22Rv1 (cell line): ENCODE measurements at regions not wholly inside any gene's neighbourhood (a gene's known extent, or its start where the extent isn't known, plus 50 kb on each side); places are given as distances from the start of the nearest gene placed in this dataset.

Experiments used
- H3K27ac ChIP-seq: fragments of 450-650 bp; 2 replicates; pipeline ENCODE4 v1.5.1; 2017
- ZFX ChIP-seq: fragments of 450-650 bp; IDR thresholded peaks from 2 replicates; pipeline ENCODE4 v1.6.1; 2017; ENCODE audit warnings: antibody characterized with exemption, borderline replicate concordance
- TF ChIP-seq, protein P1 (sequence below): fragments of 450-650 bp; IDR thresholded peaks from 2 replicates; pipeline ENCODE4 v1.5.1; 2017; ENCODE audit warnings: mild to moderate bottlenecking

DNA sequence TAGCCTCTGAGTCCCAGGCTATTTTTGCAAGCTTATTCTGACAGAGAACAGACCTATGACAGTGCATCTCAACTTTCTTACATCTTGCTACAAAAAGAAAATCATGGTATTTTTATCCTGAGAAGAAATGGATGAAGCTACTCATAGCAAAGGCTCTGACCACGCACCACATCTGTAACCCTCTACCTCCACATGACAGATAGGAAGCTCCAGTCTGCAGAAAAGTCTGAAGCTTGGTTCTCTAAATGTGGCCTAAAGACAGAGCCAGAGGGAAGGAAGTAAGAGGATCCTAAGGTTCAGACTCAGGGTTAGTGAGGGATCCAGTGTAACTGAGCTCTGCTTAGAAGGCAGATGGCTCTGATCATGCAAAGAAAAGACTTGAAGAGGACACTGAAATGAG, 58.4 kb upstream of the ABCB5 start:
- no peak overlapping the region for H3K27ac ChIP-seq
- TF ChIP-seq, protein P1, sequence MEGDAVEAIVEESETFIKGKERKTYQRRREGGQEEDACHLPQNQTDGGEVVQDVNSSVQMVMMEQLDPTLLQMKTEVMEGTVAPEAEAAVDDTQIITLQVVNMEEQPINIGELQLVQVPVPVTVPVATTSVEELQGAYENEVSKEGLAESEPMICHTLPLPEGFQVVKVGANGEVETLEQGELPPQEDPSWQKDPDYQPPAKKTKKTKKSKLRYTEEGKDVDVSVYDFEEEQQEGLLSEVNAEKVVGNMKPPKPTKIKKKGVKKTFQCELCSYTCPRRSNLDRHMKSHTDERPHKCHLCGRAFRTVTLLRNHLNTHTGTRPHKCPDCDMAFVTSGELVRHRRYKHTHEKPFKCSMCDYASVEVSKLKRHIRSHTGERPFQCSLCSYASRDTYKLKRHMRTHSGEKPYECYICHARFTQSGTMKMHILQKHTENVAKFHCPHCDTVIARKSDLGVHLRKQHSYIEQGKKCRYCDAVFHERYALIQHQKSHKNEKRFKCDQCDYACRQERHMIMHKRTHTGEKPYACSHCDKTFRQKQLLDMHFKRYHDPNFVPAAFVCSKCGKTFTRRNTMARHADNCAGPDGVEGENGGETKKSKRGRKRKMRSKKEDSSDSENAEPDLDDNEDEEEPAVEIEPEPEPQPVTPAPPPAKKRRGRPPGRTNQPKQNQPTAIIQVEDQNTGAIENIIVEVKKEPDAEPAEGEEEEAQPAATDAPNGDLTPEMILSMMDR: no peak
- TF ChIP-seq ZFX: no peak

DNA sequence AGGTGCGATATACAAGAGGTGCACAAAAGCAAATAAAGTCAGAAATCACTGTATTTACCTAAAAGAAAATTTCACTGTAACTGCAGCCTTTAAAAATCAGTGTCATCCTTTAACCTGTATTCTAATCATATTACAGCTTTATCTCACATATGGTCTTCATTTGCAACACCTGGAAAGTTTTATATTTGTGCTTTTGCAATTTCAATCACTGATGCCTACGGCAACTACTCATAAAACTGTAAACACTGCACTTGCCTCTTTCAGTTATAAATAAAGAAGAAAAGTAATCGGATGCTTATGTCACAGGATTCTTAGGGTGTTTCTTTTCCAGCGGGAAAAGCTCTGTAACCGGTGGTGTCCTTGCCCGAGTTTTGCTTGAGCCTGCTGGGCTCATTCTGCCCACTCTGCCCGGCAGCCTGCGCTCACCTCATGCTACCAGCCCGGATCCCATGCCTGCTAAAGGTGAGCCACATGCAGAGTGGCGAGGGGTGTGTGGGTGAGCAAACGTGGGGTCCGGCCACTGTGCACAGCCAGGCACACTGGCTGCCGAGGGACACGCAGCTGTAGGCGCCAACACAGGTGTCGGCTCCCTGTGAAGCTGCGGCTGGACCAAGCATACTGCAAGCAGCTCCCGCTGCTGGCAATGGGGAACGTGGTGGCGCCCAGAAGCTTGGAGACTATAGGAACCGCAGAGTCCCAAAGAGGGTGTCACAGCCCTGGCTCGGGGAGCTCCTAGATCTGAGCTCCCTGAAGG, 56.3 kb upstream of the ABCB5 start:
- no peak overlapping the region for H3K27ac ChIP-seq
- TF ChIP-seq ZFX: no peak
- TF ChIP-seq, protein P1: no peak

DNA sequence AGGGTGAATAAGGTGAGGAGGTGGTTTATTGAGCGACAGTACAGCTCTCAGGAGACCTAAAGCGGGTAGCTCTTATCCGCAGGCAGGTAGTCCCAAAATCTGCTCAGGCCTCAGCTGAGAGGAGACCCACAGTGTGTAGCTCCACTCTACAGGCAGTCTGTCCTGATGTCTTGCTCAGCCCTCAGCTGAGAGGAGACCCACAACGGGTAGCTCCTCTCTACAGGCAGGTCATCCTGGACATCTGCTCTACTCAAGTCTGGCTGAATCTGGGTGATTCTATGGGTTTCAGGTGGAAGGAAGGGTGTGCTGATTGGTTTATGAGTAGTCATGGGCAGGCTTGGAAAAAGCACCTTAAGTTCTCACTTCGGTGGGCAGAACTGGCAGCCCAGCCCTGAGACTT, 55.6 kb upstream of the ABCB5 start:
- no peak overlapping the region for H3K27ac ChIP-seq
- TF ChIP-seq, protein P1: no peak

DNA sequence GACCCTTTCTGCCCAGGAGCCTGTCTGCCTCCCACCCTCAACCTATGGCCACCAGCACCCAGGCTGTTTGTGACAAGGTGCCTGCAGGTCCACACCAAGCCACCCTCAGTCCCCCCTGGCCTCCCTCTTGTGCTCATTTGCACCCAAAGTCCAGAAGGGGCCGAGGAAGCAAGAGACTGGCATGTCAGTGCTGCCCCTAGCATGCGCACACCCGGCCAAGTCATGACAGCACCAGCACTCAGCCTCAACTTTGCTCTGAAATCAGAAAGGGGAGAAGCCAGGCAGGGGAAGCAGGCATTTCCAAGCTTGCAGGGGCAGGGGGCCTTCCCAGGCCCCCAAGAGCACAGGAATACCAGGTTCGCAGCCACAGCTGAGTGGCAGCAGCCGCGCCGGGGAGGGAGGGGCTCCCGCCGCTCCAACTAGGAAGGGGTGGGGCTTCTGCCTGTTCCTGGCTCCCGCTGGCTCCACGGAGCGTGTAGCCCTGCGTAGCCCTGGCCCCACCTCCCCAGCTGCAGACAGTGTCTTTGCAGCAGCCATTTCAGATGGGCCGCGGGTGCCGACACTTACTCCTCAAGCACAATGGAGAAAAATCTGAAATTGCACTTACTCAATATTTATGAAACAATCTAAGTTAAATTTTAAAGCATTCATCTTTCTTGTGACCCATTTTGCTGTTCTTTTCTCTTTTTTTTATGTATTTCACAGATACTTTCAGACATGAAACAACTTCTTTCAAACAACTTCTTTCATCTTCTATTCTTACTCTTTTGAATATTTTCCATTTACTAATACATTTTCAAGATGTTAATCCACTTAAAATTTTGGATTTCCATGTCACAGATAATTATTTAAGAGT, 54.9 kb upstream of the ABCB5 start:
- TF ChIP-seq, protein P1: no peak
- no peak for TF ChIP-seq ZFX

DNA sequence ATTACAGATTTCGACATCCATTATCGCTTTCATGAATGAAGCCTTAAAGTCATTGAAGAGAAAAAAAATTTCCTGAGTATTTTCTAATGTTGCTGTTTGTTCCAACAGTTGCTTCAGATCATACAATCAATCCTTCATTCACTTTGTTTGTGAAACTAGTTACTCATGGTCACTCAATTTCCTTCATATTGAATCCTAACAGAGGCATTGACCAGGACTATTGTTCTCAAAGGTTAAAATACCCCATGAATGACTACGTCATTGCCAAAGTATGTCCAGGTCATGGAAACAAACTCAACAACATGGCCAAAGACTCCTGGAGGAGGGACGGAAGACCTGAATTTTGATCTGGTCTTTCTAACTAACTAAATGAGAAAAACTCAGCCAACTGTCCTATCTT, 54.0 kb upstream of the ABCB5 start:
- TF ChIP-seq, protein P1: no peak
- TF ChIP-seq ZFX: no peak

More for the DNA sequence above, 54.9 kb upstream of the ABCB5 start:
- no peak overlapping the region for H3K27ac ChIP-seq

DNA sequence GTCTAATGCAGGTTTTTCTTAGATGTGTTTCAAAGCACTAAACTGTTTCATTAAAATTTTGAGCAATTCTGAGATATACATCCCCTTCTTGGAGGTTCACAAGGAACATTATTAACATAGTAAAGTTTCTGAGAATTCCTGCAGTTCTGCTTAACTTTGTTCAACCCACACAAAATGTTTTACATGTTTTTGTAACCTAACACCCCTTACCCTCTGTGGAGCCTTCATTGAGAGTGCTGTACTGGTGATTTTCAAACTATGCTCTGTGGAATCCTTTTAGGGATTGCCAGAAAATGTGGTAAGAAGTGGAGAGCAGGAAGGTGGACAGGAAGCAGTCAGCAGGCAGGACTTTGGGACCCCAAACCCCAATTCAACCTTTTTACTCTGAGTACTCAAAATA, 53.6 kb upstream of the ABCB5 start:
- H3K27ac ChIP-seq: no peak overlapping the region
- TF ChIP-seq, protein P1: no peak
- no peak for TF ChIP-seq ZFX

More for the DNA sequence above, 54.0 kb upstream of the ABCB5 start:
- no peak overlapping the region for H3K27ac ChIP-seq

DNA sequence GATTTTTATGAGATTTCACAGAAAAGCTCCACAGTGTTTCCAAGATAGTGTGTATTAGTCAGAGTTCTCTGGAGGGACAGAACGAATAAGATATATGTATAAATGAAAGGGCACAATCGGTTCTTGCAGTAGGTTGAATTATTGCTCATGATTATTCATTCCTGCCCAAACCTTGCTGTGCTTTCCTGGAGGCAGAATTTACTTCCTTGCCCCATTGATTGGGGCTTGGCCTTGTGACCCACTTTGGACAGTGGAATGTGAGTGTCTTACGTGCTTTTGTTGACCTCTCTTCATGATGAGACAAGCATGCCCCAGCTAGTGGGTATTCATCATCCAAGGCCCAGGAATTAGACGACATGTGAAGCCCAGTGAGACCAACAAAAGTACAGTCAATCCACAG, 53.0 kb upstream of the ABCB5 start:
- no peak overlapping the region for H3K27ac ChIP-seq
- TF ChIP-seq, protein P1: no peak
- no peak for TF ChIP-seq ZFX
